HL-60 (cell line): ENCODE measurements at regions not wholly inside any gene's neighbourhood (a gene's known extent, or its start where the extent isn't known, plus 50 kb on each side); places are given as distances from the start of the nearest gene placed in this dataset.

Experiments
- CTCF ChIP-seq: IDR thresholded peaks from one replicate; pipeline ENCODE4 v1.5.1; 2011; ENCODE audit warnings: low read length, control low read depth, inconsistent platforms; ENCODE audit not compliant: insufficient read depth
- GABPA ChIP-seq: IDR thresholded peaks from 2 replicates; pipeline ENCODE4 v1.6.1; 2012; ENCODE audit warnings: low read depth
- REST ChIP-seq: IDR thresholded peaks from 2 replicates; pipeline ENCODE4 v1.6.1; 2012; ENCODE audit warnings: low read depth; ENCODE audit not compliant: insufficient replicate concordance
- SPI1 ChIP-seq: IDR thresholded peaks from 2 replicates; pipeline ENCODE4 v1.6.1; 2012; ENCODE audit warnings: low read depth, mild to moderate bottlenecking, borderline replicate concordance

GRCh38 chr17:31787857-31788570 lies 71.0 kb downstream of the COPRS start:
- no peak for TF ChIP-seq CTCF
- no peak for TF ChIP-seq REST
- no peak for TF ChIP-seq GABPA
- no peak for TF ChIP-seq SPI1
